OCI-LY7 (cell line): ENCODE measurements at regions not wholly inside any gene's neighbourhood (a gene's known extent, or its start where the extent isn't known, plus 50 kb on each side); places are given as distances from the start of the nearest gene placed in this dataset.

Experiments
- EZH2phosphoT487 ChIP-seq: fragments of 200-600 bp; sonication (generic); IDR thresholded peaks from 2 replicates; pipeline ENCODE4 v1.6.1; 2018; ENCODE audit warnings: low read depth, borderline replicate concordance, mild to moderate bottlenecking, mixed run types, antibody characterized with exemption, low read length, moderate library complexity, mixed read lengths
- TF ChIP-seq, protein P1 (sequence below): fragments of 200-600 bp; sonication (generic); conservative IDR thresholded peaks from 2 replicates; pipeline ENCODE4 v1.5.1; 2014; ENCODE audit warnings: mild to moderate bottlenecking, antibody characterized with exemption, low read length, moderate library complexity, mixed read lengths

DNA sequence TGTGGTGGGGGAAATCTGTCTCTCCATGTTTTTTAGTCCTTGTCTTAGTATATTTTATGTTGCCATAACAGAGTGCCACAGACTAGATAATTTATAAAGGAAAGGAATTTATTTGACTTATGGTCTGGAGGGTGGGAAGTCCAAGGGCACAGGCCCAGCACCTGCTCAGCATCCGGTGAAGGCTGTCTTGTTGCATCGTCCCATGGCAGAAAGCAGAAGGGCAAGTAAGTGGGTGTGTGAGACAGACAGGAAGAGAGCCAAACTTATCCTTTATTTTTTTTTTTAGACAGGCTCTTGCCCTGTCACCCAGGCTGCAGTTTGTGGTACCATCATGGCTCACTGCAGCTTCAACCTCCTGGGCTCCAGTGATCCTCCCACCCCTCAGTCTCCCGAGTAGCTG is 98.1 kb downstream of the HS1BP3 start:
- TF ChIP-seq, protein P1, sequence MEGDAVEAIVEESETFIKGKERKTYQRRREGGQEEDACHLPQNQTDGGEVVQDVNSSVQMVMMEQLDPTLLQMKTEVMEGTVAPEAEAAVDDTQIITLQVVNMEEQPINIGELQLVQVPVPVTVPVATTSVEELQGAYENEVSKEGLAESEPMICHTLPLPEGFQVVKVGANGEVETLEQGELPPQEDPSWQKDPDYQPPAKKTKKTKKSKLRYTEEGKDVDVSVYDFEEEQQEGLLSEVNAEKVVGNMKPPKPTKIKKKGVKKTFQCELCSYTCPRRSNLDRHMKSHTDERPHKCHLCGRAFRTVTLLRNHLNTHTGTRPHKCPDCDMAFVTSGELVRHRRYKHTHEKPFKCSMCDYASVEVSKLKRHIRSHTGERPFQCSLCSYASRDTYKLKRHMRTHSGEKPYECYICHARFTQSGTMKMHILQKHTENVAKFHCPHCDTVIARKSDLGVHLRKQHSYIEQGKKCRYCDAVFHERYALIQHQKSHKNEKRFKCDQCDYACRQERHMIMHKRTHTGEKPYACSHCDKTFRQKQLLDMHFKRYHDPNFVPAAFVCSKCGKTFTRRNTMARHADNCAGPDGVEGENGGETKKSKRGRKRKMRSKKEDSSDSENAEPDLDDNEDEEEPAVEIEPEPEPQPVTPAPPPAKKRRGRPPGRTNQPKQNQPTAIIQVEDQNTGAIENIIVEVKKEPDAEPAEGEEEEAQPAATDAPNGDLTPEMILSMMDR: no peak
- no peak for TF ChIP-seq EZH2phosphoT487
